Epithelial cell of prostate (primary cell): ENCODE measurements at regions not wholly inside any gene's neighbourhood (a gene's known extent, or its start where the extent isn't known, plus 50 kb on each side); places are given as distances from the start of the nearest gene placed in this dataset.
A peak's percentile ranks its signal among the peaks of the same experiment; 100 is the strongest.

ENCODE experiments used
- DNase-seq: peaks from one replicate; pipeline ENCODE4 v3.0.0-alpha.2; 2011; ENCODE audit warnings: low read depth, low spot score
- H3K27ac ChIP-seq: fragments of 450-650 bp; 2 replicates; pipeline ENCODE4 v1.5.1; 2017; ENCODE audit warnings: mild to moderate bottlenecking

DNA sequence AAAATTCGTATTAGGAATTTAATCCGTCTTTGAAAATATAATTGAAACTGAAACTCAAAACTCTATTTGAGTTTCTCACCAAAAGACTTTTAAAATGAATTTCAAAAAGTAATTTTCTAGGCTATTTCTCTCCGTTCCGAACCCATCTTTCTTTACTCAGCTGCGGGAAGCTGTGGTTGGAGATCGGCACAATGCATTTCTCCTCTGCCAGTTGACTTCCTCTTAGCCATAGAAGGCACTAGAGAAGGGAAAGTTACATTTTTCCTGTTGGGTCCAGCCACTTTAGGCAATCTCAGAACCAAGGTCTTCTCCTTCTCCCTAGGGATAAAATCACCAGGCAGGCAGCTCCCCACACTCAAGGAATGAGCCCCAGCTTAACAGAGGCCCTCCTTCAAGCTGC, 133.6 kb upstream of the COL1A2 start:
- DNase-seq: no peak
- H3K27ac ChIP-seq: no peak overlapping the region

GRCh38 chr7:94264756-94265155, 129.9 kb upstream of the COL1A2 start:
- DNase-seq: no peak
- H3K27ac ChIP-seq: no peak overlapping the region

GRCh38 chr7:94265456-94265855, 129.2 kb upstream of the COL1A2 start:
- H3K27ac ChIP-seq: no peak overlapping the region
- DNase-seq: no peak

DNA sequence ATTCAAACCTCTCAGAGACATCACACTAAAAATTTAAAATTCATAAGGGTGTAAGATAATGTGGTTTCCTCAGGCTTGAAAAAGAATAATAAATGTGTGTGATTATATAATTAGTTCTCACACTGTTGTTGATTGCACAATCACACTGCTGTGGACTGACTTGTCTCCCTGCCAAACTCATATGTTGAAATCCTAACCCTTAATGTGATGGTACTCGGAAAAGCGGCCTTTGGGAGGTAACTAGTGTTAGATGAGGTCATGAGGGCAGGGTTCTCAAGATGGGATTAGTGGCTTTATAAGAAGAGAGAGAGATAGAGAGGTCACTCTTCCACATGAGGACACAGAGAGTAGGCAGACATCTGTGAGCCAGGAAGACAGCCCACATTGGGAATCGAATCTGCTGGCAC, 128.5 kb upstream of the COL1A2 start:
- no peak overlapping the region for H3K27ac ChIP-seq
- no peak for DNase-seq

GRCh38 chr7:94270772-94271171, 123.9 kb upstream of the COL1A2 start:
- H3K27ac ChIP-seq: no peak overlapping the region
- no peak for DNase-seq

DNA sequence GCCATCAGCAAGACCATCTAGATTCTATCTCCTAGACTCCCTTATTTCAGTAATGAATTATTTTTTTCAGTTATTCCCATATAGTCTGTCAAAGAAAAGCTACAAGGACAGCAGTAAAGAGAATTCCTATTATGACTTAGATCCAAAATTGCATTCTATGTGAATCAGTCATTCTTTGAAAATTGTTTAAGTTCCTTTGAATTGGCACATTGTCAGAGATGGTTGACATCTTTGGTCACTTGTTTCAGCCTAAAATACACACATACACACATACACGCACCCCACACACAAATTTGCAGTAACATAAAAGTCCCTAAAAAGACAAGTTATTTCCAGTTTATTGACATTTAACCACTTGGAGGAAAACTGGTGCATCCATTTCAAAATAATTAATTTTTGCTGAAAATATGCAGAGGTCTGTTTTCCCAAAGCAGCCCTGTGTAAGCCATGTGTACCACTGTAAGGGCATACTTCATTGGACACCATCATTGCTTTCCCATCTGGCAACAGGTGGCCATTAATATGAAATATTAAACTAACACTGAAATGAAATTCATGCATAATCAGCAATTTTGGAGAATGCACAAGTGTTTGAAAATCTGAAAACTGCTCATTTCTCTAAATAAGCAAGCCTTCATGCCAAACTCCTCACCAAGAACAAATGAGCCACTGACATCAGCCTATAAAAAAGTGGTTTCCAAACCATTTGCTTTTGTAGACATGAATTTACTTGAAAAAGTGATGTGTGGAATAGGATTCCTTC, 121.7 kb upstream of the COL1A2 start:
- DNase-seq: no peak
- H3K27ac ChIP-seq: no peak overlapping the region

- no peak for DNase-seq
- no peak overlapping the region for H3K27ac ChIP-seq
These were observed 119.9 kb upstream of the COL1A2 start for GRCh38 chr7:94274828-94275227.

- no peak for DNase-seq
These were observed 118.7 kb upstream of the COL1A2 start for GRCh38 chr7:94276027-94276426.

GRCh38 chr7:94276795-94277194, 117.9 kb upstream of the COL1A2 start:
- H3K27ac ChIP-seq: no peak overlapping the region
- DNase-seq: no peak

More at GRCh38 chr7:94276027-94276426, 118.7 kb upstream of the COL1A2 start:
- no peak overlapping the region for H3K27ac ChIP-seq

DNA sequence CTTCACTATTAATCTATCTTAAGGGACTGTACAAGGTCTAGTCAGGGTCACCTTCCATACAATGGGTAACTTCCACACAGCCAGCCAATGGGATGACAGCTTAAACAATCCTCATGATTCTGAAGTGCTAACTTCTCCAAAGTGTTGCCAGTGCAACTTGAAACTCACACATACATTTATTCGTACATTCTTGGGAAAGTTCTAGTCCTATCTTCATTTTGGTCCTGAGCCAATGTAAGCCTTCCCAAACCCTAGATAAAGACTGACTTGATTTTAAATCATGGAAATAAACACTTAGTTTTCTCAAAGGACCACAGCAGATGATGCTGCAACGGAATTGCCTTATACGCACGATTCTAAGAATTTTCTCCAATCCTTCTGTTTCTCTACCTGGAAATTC, 117.5 kb upstream of the COL1A2 start:
- H3K27ac ChIP-seq: no peak overlapping the region
- DNase-seq: no peak

DNA sequence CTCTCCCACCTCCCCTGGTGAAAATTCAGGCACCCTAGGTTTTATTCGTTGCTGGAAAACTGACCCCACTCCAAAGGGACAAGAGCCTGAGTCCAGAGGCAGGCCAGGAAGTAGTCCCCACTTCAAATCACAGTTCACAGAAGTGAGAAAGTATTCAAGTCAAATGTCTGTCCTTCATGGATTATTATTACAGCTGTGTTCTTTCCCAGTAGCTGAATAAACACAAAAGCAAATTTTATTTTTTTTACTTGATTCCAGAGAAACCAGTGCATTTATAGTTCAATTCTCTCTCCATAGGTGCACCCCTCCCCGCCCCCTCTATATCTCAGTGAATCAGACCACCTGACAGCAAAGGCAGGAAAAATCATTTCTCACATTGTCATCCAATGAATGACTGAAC, 113.8 kb upstream of the COL1A2 start:
- no peak for DNase-seq
- H3K27ac ChIP-seq: no peak overlapping the region

DNA sequence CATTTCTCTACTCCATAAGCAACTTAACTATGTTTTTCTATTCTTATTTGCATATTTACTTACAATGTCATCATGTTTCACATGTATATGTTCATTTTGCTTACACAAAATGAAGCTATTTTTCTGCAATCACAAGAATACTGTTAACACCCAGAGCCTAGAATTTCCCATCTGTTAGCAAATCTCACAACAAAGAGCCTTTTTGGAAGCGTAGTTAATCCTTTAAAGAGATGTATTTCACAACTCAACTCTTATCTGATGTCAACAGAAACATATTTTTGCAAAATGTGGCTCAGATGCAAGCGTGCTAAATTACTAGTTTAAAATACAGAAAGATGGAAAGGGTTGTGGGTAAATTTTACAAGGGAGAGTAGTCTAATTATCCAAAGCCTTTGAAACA, 110.6 kb upstream of the COL1A2 start:
- H3K27ac ChIP-seq: no peak overlapping the region
- DNase-seq: no peak

DNA sequence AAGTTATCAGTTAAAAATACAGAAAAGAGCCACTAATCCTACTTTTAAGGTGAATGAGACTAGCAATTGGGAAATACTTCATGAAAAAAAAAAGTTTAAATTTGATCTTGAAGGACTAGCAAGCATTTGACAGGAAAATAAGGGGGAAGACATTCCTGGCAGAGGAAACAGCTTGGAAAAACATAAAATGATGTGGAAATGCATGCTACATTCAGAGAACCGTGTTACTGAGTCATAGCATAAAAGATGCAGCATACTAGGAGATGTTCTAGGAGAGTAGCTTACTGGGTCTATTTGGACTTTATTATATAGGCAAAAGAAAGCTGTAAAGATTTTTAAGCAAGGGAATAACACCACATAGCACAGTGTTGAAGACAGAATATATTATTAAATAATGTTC, 108.6 kb upstream of the COL1A2 start:
- no peak overlapping the region for H3K27ac ChIP-seq
- no peak for DNase-seq

GRCh38 chr7:94288096-94288495, 106.6 kb upstream of the COL1A2 start:
- DNase-seq: no peak
- H3K27ac ChIP-seq: no peak overlapping the region

GRCh38 chr7:94289071-94289470, 105.6 kb upstream of the COL1A2 start:
- H3K27ac ChIP-seq: no peak overlapping the region
- peak; percentile 33 for DNase-seq

DNA sequence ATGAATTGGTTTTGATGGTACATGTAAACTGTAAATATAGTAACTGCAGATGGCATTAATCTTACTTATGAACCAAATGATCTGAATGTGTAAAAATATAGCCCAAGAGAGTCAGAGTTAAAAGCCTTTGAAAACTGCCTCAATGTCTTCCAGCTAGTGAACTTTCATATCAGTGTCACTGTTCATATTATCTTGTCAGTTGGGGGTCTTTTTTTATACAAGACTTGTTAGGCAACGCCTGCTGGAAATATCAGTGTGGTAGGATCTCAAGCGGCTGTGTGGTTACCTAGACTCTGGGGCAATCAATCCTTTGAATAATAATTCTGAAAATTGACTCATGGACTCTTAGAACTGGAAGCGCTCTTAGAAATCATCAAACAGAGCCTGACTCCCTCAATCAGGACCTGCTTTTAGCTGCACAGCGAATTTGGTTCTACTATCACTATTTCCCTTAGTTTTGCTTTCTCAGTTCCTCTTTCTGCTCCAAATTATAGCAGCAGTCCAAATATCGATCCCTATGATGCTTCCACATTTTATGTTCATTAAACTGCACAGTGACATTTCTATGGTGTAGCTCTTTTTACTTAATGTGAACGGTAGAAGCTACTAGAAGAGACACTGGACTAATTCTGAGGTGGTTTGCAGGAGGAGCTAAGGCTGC, 100.1 kb upstream of the COL1A2 start:
- no peak for DNase-seq
- H3K27ac ChIP-seq: no peak overlapping the region

DNA sequence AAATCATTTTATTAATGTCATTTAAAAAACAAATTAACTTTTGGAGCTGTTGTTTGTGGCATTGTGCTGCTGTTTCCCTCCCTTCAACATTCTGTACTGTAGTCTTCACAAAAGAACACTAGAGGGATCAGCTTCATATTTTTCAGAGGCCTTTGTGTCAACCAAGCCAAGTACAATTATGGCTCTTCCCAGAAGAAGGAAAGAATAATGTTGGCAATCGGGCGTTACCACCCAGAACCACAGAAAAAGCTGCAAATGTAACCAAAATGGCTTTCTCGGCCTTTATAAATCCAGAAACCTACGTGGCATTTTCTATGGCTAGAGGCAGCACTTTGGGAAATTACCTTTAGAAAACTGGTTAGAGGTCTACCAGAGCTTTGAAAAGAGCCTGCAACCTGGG, 98.8 kb upstream of the COL1A2 start:
- DNase-seq: no peak
- H3K27ac ChIP-seq: no peak overlapping the region

DNA sequence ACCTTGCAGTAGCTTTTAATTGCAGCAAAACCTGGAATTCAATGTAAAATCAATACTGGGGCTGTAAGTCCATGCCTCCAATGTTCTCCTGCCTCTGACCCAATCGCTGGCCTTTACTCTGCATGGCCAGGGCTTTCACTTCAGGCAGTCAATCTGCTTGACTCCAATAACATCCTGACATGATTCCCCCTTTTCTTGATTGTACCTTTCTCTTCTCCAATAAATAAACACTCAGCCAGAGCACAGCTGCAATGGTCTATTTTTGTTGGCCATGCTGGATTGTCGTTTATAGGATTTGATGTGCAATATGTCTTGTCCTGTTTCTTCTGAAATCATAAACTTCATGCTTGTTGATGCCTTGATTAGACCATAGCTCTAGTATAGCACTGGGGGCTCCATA, 97.8 kb upstream of the COL1A2 start:
- no peak overlapping the region for H3K27ac ChIP-seq
- DNase-seq: no peak

DNA sequence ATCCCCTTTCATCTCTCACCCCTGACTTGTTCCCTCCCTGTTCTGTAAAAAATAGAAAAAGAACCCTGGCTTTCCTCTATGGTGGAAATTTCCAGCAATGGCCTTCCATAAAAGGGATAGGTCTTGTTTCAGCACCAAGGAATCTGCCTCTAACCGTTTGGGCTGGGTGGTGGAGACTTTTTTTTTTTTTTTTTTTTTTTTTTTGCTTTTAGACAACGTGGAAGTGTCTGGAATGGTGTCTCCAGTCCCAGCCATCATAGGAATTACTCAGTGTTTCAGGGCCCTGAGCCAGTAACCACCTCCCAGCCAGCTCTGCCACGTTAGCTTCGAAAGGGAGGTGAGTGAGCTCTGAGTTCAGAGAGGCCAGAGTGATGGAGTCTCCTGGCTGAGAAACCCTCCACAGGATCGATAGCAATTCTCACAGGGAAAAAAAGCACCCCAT, 97.3 kb upstream of the COL1A2 start:
- DNase-seq: peak; percentile 48
- no peak overlapping the region for H3K27ac ChIP-seq

- no peak for DNase-seq
- no peak overlapping the region for H3K27ac ChIP-seq
These were observed 95.8 kb upstream of the COL1A2 start for GRCh38 chr7:94298943-94299342.

GRCh38 chr7:94300176-94300835, 94.4 kb upstream of the COL1A2 start:
- H3K27ac ChIP-seq: no peak overlapping the region
- DNase-seq: no peak
